Mesothelial cell of epicardium (in vitro differentiated cells): ENCODE measurements at regions not wholly inside any gene's neighbourhood (a gene's known extent, or its start where the extent isn't known, plus 50 kb on each side); places are given as distances from the start of the nearest gene placed in this dataset.

Experiments
- DNase-seq, 2 experiments: peaks; one replicate each; pipeline ENCODE4 v3.0.0; 2021; ENCODE audit warnings: low spot score in 2 of 2; ENCODE audit not compliant: unreplicated experiment in 2 of 2
- H3K27ac Mint-ChIP-seq: 2 replicates; pipeline ENCODE4 v1.8.0; 2021; ENCODE audit warnings: mixed read lengths
- H3K27me3 Mint-ChIP-seq: 2 replicates; pipeline ENCODE4 v1.8.0; 2021; ENCODE audit warnings: low read depth, mixed read lengths
- H3K36me3 Mint-ChIP-seq: 2 replicates; pipeline ENCODE4 v1.8.0; 2021; ENCODE audit warnings: mixed read lengths
- H3K4me1 Mint-ChIP-seq: 2 replicates; pipeline ENCODE4 v1.8.0; 2021; ENCODE audit warnings: mixed read lengths
- H3K4me3 Mint-ChIP-seq: 2 replicates; pipeline ENCODE4 v1.8.0; 2021; ENCODE audit warnings: mild to moderate bottlenecking, moderate library complexity, mixed read lengths
- H3K9me3 Mint-ChIP-seq: 2 replicates; pipeline ENCODE4 v1.8.0; 2021; ENCODE audit warnings: mixed read lengths
- TF ChIP-seq, protein P1 (sequence below): fragments of 200-600 bp; sonication (generic); IDR thresholded peaks from one replicate; pipeline ENCODE4 v1.5.0; 2021; ENCODE audit warnings: antibody characterized with exemption; ENCODE audit not compliant: unreplicated experiment

DNA sequence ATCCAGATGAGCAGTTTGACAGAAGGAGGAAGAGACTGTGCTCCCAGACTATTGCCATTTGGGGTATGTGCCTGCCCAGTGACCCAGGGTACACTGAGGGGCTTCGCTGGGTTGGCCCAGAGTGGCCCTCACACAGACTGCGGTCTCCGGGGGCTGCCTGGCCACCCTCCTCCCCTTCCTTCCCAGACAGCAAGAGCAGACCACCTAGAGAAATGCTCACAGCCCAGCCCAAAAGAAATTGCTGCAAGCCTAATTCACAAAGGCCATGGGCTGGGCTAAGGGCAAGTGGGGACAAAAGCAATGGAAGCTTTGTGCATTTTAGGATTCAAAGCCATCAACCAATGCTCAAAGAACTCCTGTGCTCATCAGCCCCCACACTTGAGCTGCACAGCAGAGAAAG lies 277.6 kb downstream of the CDC5L start:
- peak overlapping the region; percentile 13 for H3K27ac Mint-ChIP-seq
- H3K4me3 Mint-ChIP-seq, result peak overlapping the region; percentile 9
- H3K27me3 Mint-ChIP-seq, result peaks cover 35% of the 10 kb centered on the region
- no peaks in the 10 kb centered on the region for H3K36me3 Mint-ChIP-seq
- no peak for DNase-seq
- TF ChIP-seq, protein P1, sequence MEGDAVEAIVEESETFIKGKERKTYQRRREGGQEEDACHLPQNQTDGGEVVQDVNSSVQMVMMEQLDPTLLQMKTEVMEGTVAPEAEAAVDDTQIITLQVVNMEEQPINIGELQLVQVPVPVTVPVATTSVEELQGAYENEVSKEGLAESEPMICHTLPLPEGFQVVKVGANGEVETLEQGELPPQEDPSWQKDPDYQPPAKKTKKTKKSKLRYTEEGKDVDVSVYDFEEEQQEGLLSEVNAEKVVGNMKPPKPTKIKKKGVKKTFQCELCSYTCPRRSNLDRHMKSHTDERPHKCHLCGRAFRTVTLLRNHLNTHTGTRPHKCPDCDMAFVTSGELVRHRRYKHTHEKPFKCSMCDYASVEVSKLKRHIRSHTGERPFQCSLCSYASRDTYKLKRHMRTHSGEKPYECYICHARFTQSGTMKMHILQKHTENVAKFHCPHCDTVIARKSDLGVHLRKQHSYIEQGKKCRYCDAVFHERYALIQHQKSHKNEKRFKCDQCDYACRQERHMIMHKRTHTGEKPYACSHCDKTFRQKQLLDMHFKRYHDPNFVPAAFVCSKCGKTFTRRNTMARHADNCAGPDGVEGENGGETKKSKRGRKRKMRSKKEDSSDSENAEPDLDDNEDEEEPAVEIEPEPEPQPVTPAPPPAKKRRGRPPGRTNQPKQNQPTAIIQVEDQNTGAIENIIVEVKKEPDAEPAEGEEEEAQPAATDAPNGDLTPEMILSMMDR, result no peak
- peaks cover 84% of the 10 kb centered on the region for H3K4me1 Mint-ChIP-seq
- no peaks in the 10 kb centered on the region for H3K9me3 Mint-ChIP-seq

DNA sequence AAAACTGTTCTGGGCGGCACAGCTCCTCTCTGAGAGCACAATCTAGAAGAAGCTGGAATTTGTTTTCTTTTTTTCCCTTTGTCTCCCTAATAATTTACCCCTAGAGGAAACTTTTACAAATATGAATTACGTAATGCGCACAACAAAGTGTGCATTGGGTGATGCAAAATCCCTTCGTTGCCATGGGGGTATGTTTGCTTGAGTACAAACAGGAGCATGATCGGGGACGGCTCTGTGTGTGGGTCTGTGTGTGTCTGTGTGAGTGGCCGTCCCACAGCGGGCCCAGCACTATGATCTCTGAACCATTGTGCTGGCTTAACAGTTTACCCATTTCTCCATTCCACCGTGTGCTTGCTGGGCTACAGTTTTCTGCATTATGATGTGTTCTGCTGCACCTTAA lies 278.2 kb downstream of the CDC5L start:
- no peak overlapping the region for H3K4me3 Mint-ChIP-seq
- no peak for DNase-seq
- peaks cover 40% of the 10 kb centered on the region for H3K27me3 Mint-ChIP-seq
- no peak overlapping the region for H3K27ac Mint-ChIP-seq
- peaks cover 79% of the 10 kb centered on the region for H3K4me1 Mint-ChIP-seq
- no peaks in the 10 kb centered on the region for H3K36me3 Mint-ChIP-seq
- no peaks in the 10 kb centered on the region for H3K9me3 Mint-ChIP-seq
- TF ChIP-seq, protein P1, result no peak

DNA sequence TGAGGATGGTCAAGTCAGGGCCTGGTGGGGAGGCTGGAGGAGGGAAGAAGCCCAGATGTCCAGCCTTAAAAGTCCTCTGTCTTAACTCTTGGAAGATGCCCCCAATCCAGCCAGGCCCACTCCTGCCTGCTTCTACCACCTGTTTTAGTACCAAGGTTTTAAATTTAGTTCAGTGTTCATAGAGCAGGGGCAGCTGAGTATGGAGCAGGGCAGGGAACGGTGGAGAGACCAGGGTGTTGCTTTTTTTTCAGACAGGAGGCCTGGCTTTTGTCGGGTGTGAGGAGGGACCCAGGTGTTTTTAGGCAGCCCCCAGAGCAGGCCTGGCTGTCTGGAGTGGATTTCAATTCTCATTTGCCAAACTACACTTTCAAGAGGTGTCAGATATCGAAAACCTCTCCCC lies 278.8 kb downstream of the CDC5L start:
- Mint-ChIP-seq H3K27ac (no peak overlapping the region), H3K4me3 (no peak overlapping the region), H3K9me3 (no peaks in the 10 kb centered on the region), H3K4me1 (peaks cover 72% of the 10 kb centered on the region), H3K36me3 (no peaks in the 10 kb centered on the region), H3K27me3 (peaks cover 43% of the 10 kb centered on the region)
- TF ChIP-seq, protein P1, result no peak
- DNase-seq, result no peak

DNA sequence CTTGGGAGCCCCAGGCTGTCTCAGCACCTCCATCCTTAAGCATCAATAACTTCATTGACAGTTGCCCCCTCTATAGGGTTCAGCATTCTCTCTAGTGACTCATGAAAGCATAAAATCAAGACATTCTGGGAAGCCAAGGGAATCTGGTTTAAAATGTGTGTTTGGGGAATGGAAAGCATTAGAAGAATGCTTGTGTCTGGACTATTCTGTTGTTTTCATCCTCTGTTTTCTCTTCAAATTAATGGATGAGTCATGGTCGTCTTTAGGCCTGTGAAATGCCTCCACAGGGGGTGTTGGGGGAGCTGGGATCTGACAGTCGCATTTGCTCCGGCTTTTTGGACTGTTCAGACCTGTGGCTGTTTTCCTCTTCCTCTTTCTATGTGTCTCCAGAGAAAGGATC lies 279.7 kb downstream of the CDC5L start:
- no peak for DNase-seq
- H3K4me1 Mint-ChIP-seq, result peaks cover 66% of the 10 kb centered on the region
- H3K27me3 Mint-ChIP-seq, result peaks cover 47% of the 10 kb centered on the region
- H3K27ac Mint-ChIP-seq, result peak overlapping the region; percentile 71
- no peak overlapping the region for H3K4me3 Mint-ChIP-seq
- TF ChIP-seq, protein P1, result no peak
- no peaks in the 10 kb centered on the region for H3K9me3 Mint-ChIP-seq
- H3K36me3 Mint-ChIP-seq, result no peaks in the 10 kb centered on the region

DNA sequence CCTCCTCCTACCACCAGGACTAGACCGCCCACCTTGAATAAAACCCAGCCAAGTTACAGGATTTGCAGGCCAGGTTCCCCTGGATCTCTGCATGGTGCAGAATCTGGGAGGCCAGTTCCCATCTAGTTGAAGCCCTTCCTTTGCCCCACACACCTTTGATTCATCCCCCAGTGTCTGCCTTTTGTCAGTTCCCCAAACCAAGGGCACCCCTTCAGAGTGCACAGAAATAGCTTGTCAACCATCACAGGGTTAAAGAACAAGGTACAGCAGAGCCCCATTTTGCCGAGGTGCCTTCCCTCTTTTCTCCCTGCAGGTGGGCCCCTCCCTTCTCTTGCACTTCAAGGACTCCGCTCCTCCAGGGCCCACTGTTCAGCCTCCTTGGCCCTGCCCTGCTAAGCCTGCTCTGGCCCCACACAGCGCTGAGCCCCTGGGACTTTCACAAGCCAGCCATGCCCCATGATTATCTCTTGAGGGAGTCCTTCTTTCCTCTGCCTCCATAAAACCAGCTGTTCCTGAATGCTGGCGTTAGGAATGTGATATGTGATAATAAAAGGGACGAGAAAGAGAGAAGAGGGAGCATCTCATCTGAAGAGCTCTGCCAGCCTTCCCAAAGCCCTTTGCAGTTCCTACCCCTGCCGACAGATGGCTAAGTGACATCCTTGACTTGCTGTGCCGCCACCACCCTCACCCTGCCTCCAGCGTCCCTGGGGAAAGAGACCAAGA lies 280.3 kb downstream of the CDC5L start:
- Mint-ChIP-seq H3K27ac (peak overlapping the region; percentile 71), H3K9me3 (no peaks in the 10 kb centered on the region), H3K36me3 (no peaks in the 10 kb centered on the region), H3K4me3 (no peak overlapping the region), H3K4me1 (peaks cover 60% of the 10 kb centered on the region), H3K27me3 (peaks cover 48% of the 10 kb centered on the region)
- TF ChIP-seq, protein P1, result peak; percentile 61
- no peak for DNase-seq
